Gastroesophageal sphincter (tissue), 3 donors: ENCODE measurements at regions not wholly inside any gene's neighbourhood (a gene's known extent, or its start where the extent isn't known, plus 50 kb on each side); places are given as distances from the start of the nearest gene placed in this dataset.
"Not testable (repeated sequence)": the region's sequence is repeated elsewhere in the genome, so short reads cannot be mapped to it uniquely, and the experiment has no call there.

Experiments
- CTCF ChIP-seq, 4 experiments: fragments of 200-600 bp in 2 of 4; fragments of 450-650 bp in 2 of 4; sonication (generic) in 1 of 4; IDR thresholded peaks; one replicate each; pipeline ENCODE4 v1.5.1; 2017 to 2019; ENCODE audit warnings: antibody characterized with exemption in 4 of 4, mild to moderate bottlenecking in 2 of 4, moderate library complexity in 2 of 4
- EP300 ChIP-seq: sonication (generic); formaldehyde crosslinking; IDR thresholded peaks from one replicate; pipeline ENCODE4 v1.6.1; 2017; ENCODE audit warnings: antibody characterized with exemption, mild to moderate bottlenecking
- POLR2A ChIP-seq, 2 donors: fragments of 450-650 bp; IDR thresholded peaks; one replicate each; pipeline ENCODE4 v1.6.1; 2017; ENCODE audit warnings: antibody characterized with exemption in 2 of 2, mild to moderate bottlenecking in 2 of 2, moderate library complexity in 1 of 2
- POLR2AphosphoS5 ChIP-seq: sonication (generic); formaldehyde crosslinking; IDR thresholded peaks from one replicate; pipeline ENCODE4 v1.6.1; 2017; ENCODE audit warnings: antibody characterized with exemption

- not testable (repeated sequence) for TF ChIP-seq EP300; CTCF (IDR thresholded peaks at IDR 0.05); POLR2A (IDR thresholded peaks at IDR 0.05); POLR2AphosphoS5
Measured at GRCh38 chr5:82626905-82627591, 348.9 kb upstream of the RPS23 start.
